Endodermal cell (in vitro differentiated cells): ENCODE measurements at regions not wholly inside any gene's neighbourhood (a gene's known extent, or its start where the extent isn't known, plus 50 kb on each side); places are given as distances from the start of the nearest gene placed in this dataset.

Experiments
- DNase-seq: peaks from one replicate; pipeline ENCODE4 v3.0.0-alpha.2; 2017
- H3K27ac ChIP-seq: 2 replicates; pipeline ENCODE4 v1.5.1; 2013; ENCODE audit warnings: mild to moderate bottlenecking, low read depth, low read length, moderate library complexity
- H3K27me3 ChIP-seq: 2 replicates; pipeline ENCODE4 v1.6.1; 2013; ENCODE audit warnings: mild to moderate bottlenecking, low read length, moderate library complexity; ENCODE audit not compliant: insufficient read depth, control insufficient read depth, poor library complexity, severe bottlenecking
- H3K36me3 ChIP-seq: 2 replicates; pipeline ENCODE4 v1.7.0; 2013; ENCODE audit warnings: mild to moderate bottlenecking, low read length, moderate library complexity; ENCODE audit not compliant: control insufficient read depth, insufficient read depth
- H3K4me1 ChIP-seq: one replicate; pipeline ENCODE4 v1.7.0; 2013; ENCODE audit warnings: low read length; ENCODE audit not compliant: control insufficient read depth, insufficient read depth
- H3K4me3 ChIP-seq: 2 replicates; pipeline ENCODE4 v1.5.1; 2013; ENCODE audit warnings: mild to moderate bottlenecking, low read length, moderate library complexity
- H3K9ac ChIP-seq: 2 replicates; pipeline ENCODE4 v1.6.1; 2013; ENCODE audit warnings: mild to moderate bottlenecking, low read length, moderate library complexity; ENCODE audit not compliant: poor library complexity, severe bottlenecking; ENCODE audit errors: extremely low read depth
- H3K9me3 ChIP-seq: 2 replicates; pipeline ENCODE4 v1.6.1; 2013; ENCODE audit warnings: mild to moderate bottlenecking, low read length, moderate library complexity; ENCODE audit not compliant: control insufficient read depth
- H3K27ac Mint-ChIP-seq: 2 replicates; pipeline ENCODE4 v1.8.0; 2020; ENCODE audit warnings: mixed read lengths
- H3K27me3 Mint-ChIP-seq: 2 replicates; pipeline ENCODE4 v1.8.0; 2021; ENCODE audit warnings: mild to moderate bottlenecking, mixed read lengths; ENCODE audit not compliant: insufficient read depth
- H3K36me3 Mint-ChIP-seq: 2 replicates; pipeline ENCODE4 v1.8.0; 2020; ENCODE audit warnings: low read depth, mixed read lengths
- H3K4me1 Mint-ChIP-seq: 2 replicates; pipeline ENCODE4 v1.8.0; 2020; ENCODE audit warnings: mixed read lengths
- H3K4me3 Mint-ChIP-seq: 2 replicates; pipeline ENCODE4 v1.8.0; 2020; ENCODE audit warnings: mild to moderate bottlenecking, moderate library complexity, mixed read lengths
- H3K9me3 Mint-ChIP-seq: 2 replicates; pipeline ENCODE4 v1.8.0; 2020; ENCODE audit warnings: mild to moderate bottlenecking, mixed read lengths
- CTCF ChIP-seq: fragments of 200-600 bp; sonication (generic); conservative IDR thresholded peaks from 2 replicates; pipeline ENCODE4 v1.5.0; 2021; ENCODE audit warnings: antibody characterized with exemption, mild to moderate bottlenecking
- WGBS, 2 experiments: methylation state at CpG; one replicate each; pipeline versions ENCODE4 v1.1.5 to v1.1.7; 2013; ENCODE audit warnings: missing lambda C conversion rate in 2 of 2, mixed read lengths in 1 of 2; ENCODE audit not compliant: insufficient coverage in 1 of 2, insufficient read length in 1 of 2; 5-methylcytosine and 5-hydroxymethylcytosine counted together

DNA sequence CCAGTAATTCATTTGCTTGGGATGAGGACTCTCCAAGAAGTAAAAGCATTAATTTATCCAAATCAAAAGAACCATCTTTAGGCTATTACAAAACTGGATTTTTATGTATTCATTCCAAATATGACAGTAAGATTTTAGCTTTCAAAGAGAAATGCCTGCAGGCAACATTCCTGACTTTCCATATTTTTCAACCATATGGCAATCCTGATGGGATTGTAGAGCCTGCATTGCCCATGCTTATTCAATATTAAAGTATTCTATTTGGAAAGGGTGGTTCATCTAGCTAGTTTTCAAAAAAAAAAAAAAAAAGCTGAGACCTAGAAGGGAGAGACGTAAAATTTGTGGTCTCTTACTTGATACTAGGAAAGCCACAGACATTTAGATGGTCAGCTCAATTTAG lies 1253.7 kb downstream of the LRFN5 start:
- Histone ChIP-seq H3K9me3 (no peaks in the 10 kb centered on the region), H3K4me3 (no peak overlapping the region), H3K4me1 (no peaks in the 10 kb centered on the region), H3K27me3 (no peaks in the 10 kb centered on the region), H3K27ac (no peak overlapping the region), H3K36me3 (no peaks in the 10 kb centered on the region), H3K9ac (no peak overlapping the region)
- H3K9me3 Mint-ChIP-seq = no peaks in the 10 kb centered on the region
- WGBS, 2 experiments = 86% methylated on average over 1 of the region's 1 CpG; no CpG with 5 or more reads in 1 of the 2 experiments
- no peaks in the 10 kb centered on the region for H3K36me3 Mint-ChIP-seq
- TF ChIP-seq CTCF = no peak
- no peak for DNase-seq
- H3K27me3 Mint-ChIP-seq = peaks cover 5% of the 10 kb centered on the region
- H3K4me3 Mint-ChIP-seq = no peak overlapping the region
- H3K27ac Mint-ChIP-seq = no peak overlapping the region
- H3K4me1 Mint-ChIP-seq = peaks cover 10% of the 10 kb centered on the region

DNA sequence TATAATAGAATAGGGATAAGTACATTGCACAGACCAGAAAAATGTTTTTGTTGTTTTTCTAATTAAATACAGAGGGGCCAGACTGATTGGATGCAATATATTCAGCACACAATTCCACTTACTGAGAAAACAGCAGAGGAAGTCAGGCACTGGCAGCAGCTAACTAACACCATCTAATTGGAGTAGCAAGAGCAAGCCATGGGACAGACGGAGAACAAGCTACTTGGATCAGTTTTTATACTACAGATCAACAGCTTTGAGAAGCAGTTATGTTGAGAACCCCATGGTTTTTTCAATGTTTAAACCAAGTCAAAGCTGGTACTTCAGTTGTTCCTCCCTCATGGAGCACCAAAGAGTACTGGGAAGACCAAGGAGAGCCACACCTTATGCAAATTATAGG lies 1249.4 kb downstream of the LRFN5 start:
- H3K27ac Mint-ChIP-seq = no peak overlapping the region
- peaks cover 5% of the 10 kb centered on the region for H3K4me1 Mint-ChIP-seq
- DNase-seq = no peak
- no peaks in the 10 kb centered on the region for H3K27me3 ChIP-seq
- H3K9me3 Mint-ChIP-seq = no peaks in the 10 kb centered on the region
- H3K4me1 ChIP-seq = no peaks in the 10 kb centered on the region
- H3K27me3 Mint-ChIP-seq = peaks cover 3% of the 10 kb centered on the region
- H3K4me3 ChIP-seq = no peak overlapping the region
- no peak for TF ChIP-seq CTCF
- no peaks in the 10 kb centered on the region for H3K9me3 ChIP-seq
- no peak overlapping the region for H3K9ac ChIP-seq
- H3K27ac ChIP-seq = no peak overlapping the region
- H3K36me3 Mint-ChIP-seq = no peaks in the 10 kb centered on the region
- H3K36me3 ChIP-seq = no peaks in the 10 kb centered on the region
- WGBS, 2 experiments = 94% methylated on average over 1 of the region's 1 CpG; no CpG with 5 or more reads in 1 of the 2 experiments
- H3K4me3 Mint-ChIP-seq = no peak overlapping the region

GRCh38 chr14:42855085-42855484 lies 1248.4 kb downstream of the LRFN5 start:
- Histone ChIP-seq H3K27ac (no peak overlapping the region), H3K9ac (no peak overlapping the region), H3K27me3 (no peaks in the 10 kb centered on the region), H3K4me3 (no peak overlapping the region), H3K4me1 (no peaks in the 10 kb centered on the region), H3K36me3 (no peaks in the 10 kb centered on the region), H3K9me3 (no peaks in the 10 kb centered on the region)
- no peak overlapping the region for H3K4me3 Mint-ChIP-seq
- peaks cover 3% of the 10 kb centered on the region for H3K27me3 Mint-ChIP-seq
- TF ChIP-seq CTCF = no peak
- H3K27ac Mint-ChIP-seq = no peak overlapping the region
- H3K9me3 Mint-ChIP-seq = no peaks in the 10 kb centered on the region
- DNase-seq = no peak
- H3K36me3 Mint-ChIP-seq = no peaks in the 10 kb centered on the region
- WGBS, 2 experiments = 57 to 70% methylated on average over 1 of the region's 1 CpG
- peaks cover 4% of the 10 kb centered on the region for H3K4me1 Mint-ChIP-seq
